ENCODE measurements at regions not wholly inside any gene's neighbourhood (a gene's known extent, or its start where the extent isn't known, plus 50 kb on each side); places are given as distances from the start of the nearest gene placed in this dataset.

GRCh38 chr10:112026438-112026837 lies 157.1 kb downstream of the GPAM start:
- TF ChIP-seq EP300 (IDR thresholded peaks at IDR 0.05; ENCODE audit: borderline replicate concordance in 1 of 2, low read depth in 2 of 2, low read length in 2 of 2) = no peak
- no peak for TF ChIP-seq ATF2 (IDR thresholded peaks at IDR 0.05; ENCODE audit: low read length)
- TF ChIP-seq CTCF (IDR thresholded peaks at IDR 0.05; ENCODE audit: control extremely low read depth in 1 of 3, insufficient read depth in 1 of 3, low read depth in 1 of 3, low read length in 3 of 3) = peak in 2 of 3 experiments; percentile 57 to 61; a peak in 3 of 4 replicates
- no peak for TF ChIP-seq MAFK (IDR thresholded peaks at IDR 0.05; ENCODE audit: low read depth, low read length)
- TF ChIP-seq POLR2A (IDR thresholded peaks at IDR 0.05; ENCODE audit: control extremely low read depth in 1 of 2, low read depth in 2 of 2, low read length in 2 of 2) = no peak
- TF ChIP-seq JUND (IDR thresholded peaks at IDR 0.05; ENCODE audit: low read length) = no peak
- TF ChIP-seq CTBP2 (IDR thresholded peaks at IDR 0.05; ENCODE audit: borderline replicate concordance, insufficient read depth, insufficient read length, low read length) = no peak
- no peak for TF ChIP-seq RFX5 (IDR thresholded peaks at IDR 0.05; ENCODE audit: borderline replicate concordance, low read depth, low read length)
- no peak for TF ChIP-seq RNF2 (IDR thresholded peaks at IDR 0.05; ENCODE audit: borderline replicate concordance, low read depth, low read length, missing control alignments, poor library complexity, severe bottlenecking)
- TF ChIP-seq SRF (IDR thresholded peaks at IDR 0.05; ENCODE audit: low read depth, low read length) = no peak
- no peak for TF ChIP-seq PHF8 (conservative IDR thresholded peaks at IDR 0.05; ENCODE audit: low read depth, low read length)

Data from H1 (cell line).